HCT116 (cell line): ENCODE measurements at regions not wholly inside any gene's neighbourhood (a gene's known extent, or its start where the extent isn't known, plus 50 kb on each side); places are given as distances from the start of the nearest gene placed in this dataset.

Experiments
- ATAC-seq: fragments of 200-7000 bp; cut with Tn5 transposase; 2 replicates; pipeline ENCODE4 v1.9.1; 2020; ENCODE audit warnings: mild to moderate bottlenecking, moderate library complexity
- BruUV-seq: library from RNA; stranded (reverse); fragments of 400-500 nt; replicated peaks from 2 replicates; lab custom pipeline; 2021; lab: Mats Ljungman, UMichigan
- CTCF ChIA-PET: fragments of 300-600 bp; sonication (Branson Sonifier 250); formaldehyde crosslinking; loops from one replicate; lab custom pipeline; 2021; ENCODE audit warnings: antibody characterized with exemption; lab: Charles Lee
- POLR2A ChIA-PET: fragments of 300-600, 350-600 bp; sonication (Branson Sonifier 250); formaldehyde crosslinking; loops from one replicate; lab custom pipeline; 2021; ENCODE audit warnings: antibody characterized with exemption; lab: Charles Lee
- RAD21 ChIA-PET, 2 experiments: fragments of 300-600 bp; sonication (Branson Sonifier 250); formaldehyde crosslinking; loops; one replicate each; lab custom pipeline; 2023; ENCODE audit warnings: low total read pairs in 2 of 2; ENCODE audit not compliant: uncharacterized antibody in 2 of 2, unreplicated experiment in 2 of 2, low non-redundant PET in 1 of 2; lab: Charles Lee
- DNase-seq: peaks from one replicate; pipeline ENCODE4 v3.0.0-alpha.2; 2010; ENCODE audit warnings: low read depth, low spot score
- H2AFZ ChIP-seq: fragments of 200-600 bp; shearing (Covaris generic), sonication (generic); 2 replicates; pipeline ENCODE4 v1.6.1; 2017; ENCODE audit warnings: low read depth, mixed run types, mixed read lengths, antibody characterized with exemption, low read length; ENCODE audit not compliant: poor library complexity, severe bottlenecking
- H3K27ac ChIP-seq: 2 replicates; pipeline ENCODE4 v1.5.1; 2012; ENCODE audit warnings: low read depth, low read length
- H3K27me3 ChIP-seq: fragments of 200-600 bp; sonication (generic); 2 replicates; pipeline ENCODE4 v1.6.1; 2016; ENCODE audit warnings: mixed run types, low read length, mixed read lengths; ENCODE audit not compliant: insufficient read depth
- H3K36me3 ChIP-seq, 2 experiments: fragments of 200-500 bp in 1 of 2; fragments of 200-600 bp in 1 of 2; sonication (Bioruptor generic) in 1 of 2; sonication (generic) in 1 of 2; 2 replicates each; pipeline versions ENCODE4 v1.5.1 to v1.6.1; 2014 to 2016; ENCODE audit warnings: low read length in 2 of 2, inconsistent platforms in 1 of 2, mixed read lengths in 1 of 2, mixed run types in 1 of 2; ENCODE audit not compliant: insufficient read depth in 2 of 2, control insufficient read depth in 1 of 2
- H3K4me1 ChIP-seq, 2 experiments: fragments of 200-600 bp in 1 of 2; sonication (generic) in 1 of 2; 2 replicates each; pipeline versions ENCODE4 v1.5.1 to v1.6.1; 2012 to 2017; ENCODE audit warnings: low read length in 2 of 2, inconsistent platforms in 1 of 2, mild to moderate bottlenecking in 1 of 2, mixed read lengths in 1 of 2, mixed run types in 1 of 2, moderate library complexity in 1 of 2; ENCODE audit not compliant: insufficient read depth in 2 of 2, control insufficient read depth in 1 of 2
- H3K4me2 ChIP-seq: fragments of 200-600 bp; sonication (generic); 2 replicates; pipeline ENCODE4 v1.6.1; 2017; ENCODE audit warnings: mixed run types, low read length, mixed read lengths
- H3K4me3 ChIP-seq, 2 experiments: fragments of 200-600 bp in 1 of 2; sonication (generic) in 1 of 2; replicated peaks in 1 of 2; 2 replicates each; pipeline ENCODE4 v1.5.1; 2011 to 2016; ENCODE audit warnings: low read length in 2 of 2, control low read depth in 1 of 2, low read depth in 1 of 2, mild to moderate bottlenecking in 1 of 2, mixed read lengths in 1 of 2, mixed run types in 1 of 2
- H3K79me2 ChIP-seq: fragments of 200-600 bp; sonication (generic); 2 replicates; pipeline ENCODE4 v1.6.1; 2017; ENCODE audit warnings: mild to moderate bottlenecking, mixed run types, low read length, moderate library complexity, mixed read lengths; ENCODE audit not compliant: insufficient read depth
- H3K9ac ChIP-seq: fragments of 200-600 bp; sonication (generic); 2 replicates; pipeline ENCODE4 v1.6.1; 2016; ENCODE audit warnings: low read length, mixed read lengths
- H3K9me2 ChIP-seq: fragments of 200-600 bp; sonication (generic), shearing (Covaris generic); 2 replicates; pipeline ENCODE4 v1.6.1; 2017; ENCODE audit warnings: mixed run types, mild to moderate bottlenecking, moderate library complexity; ENCODE audit not compliant: insufficient read depth
- H3K9me3 ChIP-seq, 2 experiments: fragments of 200-500 bp in 1 of 2; fragments of 200-600 bp in 1 of 2; sonication (Bioruptor generic) in 1 of 2; sonication (generic) in 1 of 2; 2 replicates each; pipeline ENCODE4 v1.6.1; 2014 to 2017; ENCODE audit warnings: low read length in 2 of 2, mixed read lengths in 2 of 2, inconsistent platforms in 1 of 2, low read depth in 1 of 2, mild to moderate bottlenecking in 1 of 2, mixed run types in 1 of 2, moderate library complexity in 1 of 2; ENCODE audit not compliant: control insufficient read depth in 1 of 2, insufficient read depth in 1 of 2
- H4K20me1 ChIP-seq: fragments of 200-600 bp; sonication (generic), shearing (Covaris generic); 2 replicates; pipeline ENCODE4 v1.6.1; 2017; ENCODE audit warnings: mixed run types, mild to moderate bottlenecking, moderate library complexity; ENCODE audit not compliant: insufficient read depth
- CBX3 ChIP-seq: IDR thresholded peaks from 2 replicates; pipeline ENCODE4 v1.6.1; 2012; ENCODE audit warnings: low read depth
- CEBPB ChIP-seq: IDR thresholded peaks from 2 replicates; pipeline ENCODE4 v1.6.1; 2012; ENCODE audit warnings: low read depth
- CTCF ChIP-seq, 3 experiments: fragments of 200-600 bp in 1 of 3; sonication (generic) in 1 of 3; IDR thresholded peaks in 2 of 3; conservative IDR thresholded peaks in 1 of 3; 2 replicates each; pipeline ENCODE4 v1.5.1; 2012 to 2017; ENCODE audit warnings: low read depth in 2 of 3, low read length in 2 of 3, antibody characterized with exemption in 1 of 3, borderline replicate concordance in 1 of 3, control low read depth in 1 of 3, mild to moderate bottlenecking in 1 of 3, mixed read lengths in 1 of 3, mixed run types in 1 of 3, moderate library complexity in 1 of 3; ENCODE audit not compliant: insufficient read depth in 1 of 3
- EGR1 ChIP-seq: IDR thresholded peaks from 2 replicates; pipeline ENCODE4 v1.6.1; 2012; ENCODE audit warnings: low read depth
- ELF1 ChIP-seq: IDR thresholded peaks from 2 replicates; pipeline ENCODE4 v1.6.1; 2012; ENCODE audit warnings: low read depth, borderline replicate concordance
- EZH2 ChIP-seq: fragments of 200-600 bp; sonication (generic); IDR thresholded peaks from 2 replicates; pipeline ENCODE4 v1.6.1; 2017; ENCODE audit warnings: antibody characterized with exemption, mixed run types
- EZH2phosphoT487 ChIP-seq: fragments of 200-600 bp; IDR thresholded peaks from 2 replicates; pipeline ENCODE4 v1.6.1; 2018; ENCODE audit warnings: antibody characterized with exemption, borderline replicate concordance
- FOSL1 ChIP-seq: IDR thresholded peaks from 2 replicates; pipeline ENCODE4 v1.6.1; 2012; ENCODE audit warnings: low read depth
- JUND ChIP-seq: IDR thresholded peaks from 2 replicates; pipeline ENCODE4 v1.6.1; 2012
- POLR2A ChIP-seq: IDR thresholded peaks from 2 replicates; pipeline ENCODE4 v1.7.0; 2011; ENCODE audit warnings: borderline replicate concordance; ENCODE audit not compliant: insufficient read depth, insufficient read length; ENCODE audit errors: extremely low read depth
- POLR2AphosphoS5 ChIP-seq: IDR thresholded peaks from 2 replicates; pipeline ENCODE4 v1.6.1; 2011; ENCODE audit warnings: mild to moderate bottlenecking, low read depth, low read length, moderate library complexity
- RAD21 ChIP-seq: IDR thresholded peaks from 2 replicates; pipeline ENCODE4 v1.6.1; 2012; ENCODE audit warnings: low read depth, mild to moderate bottlenecking
- SP1 ChIP-seq: IDR thresholded peaks from 2 replicates; pipeline ENCODE4 v1.6.1; 2012; ENCODE audit warnings: low read depth
- SRF ChIP-seq: IDR thresholded peaks from 2 replicates; pipeline ENCODE4 v1.6.1; 2012; ENCODE audit warnings: low read depth
- YY1 ChIP-seq: IDR thresholded peaks from 2 replicates; pipeline ENCODE4 v1.6.1; 2011; ENCODE audit warnings: low read length, low read depth, moderate library complexity, mild to moderate bottlenecking; ENCODE audit not compliant: insufficient replicate concordance; ENCODE audit errors: extremely low read depth
- ZFX ChIP-seq: fragments of 450-650 bp; IDR thresholded peaks from 2 replicates; pipeline ENCODE4 v1.6.1; 2017
- ZNF274 ChIP-seq: fragments of 200-500 bp; sonication (Bioruptor generic); IDR thresholded peaks from 2 replicates; pipeline ENCODE4 v1.6.1; 2014; ENCODE audit warnings: mild to moderate bottlenecking, low read depth, low read length, inconsistent platforms
- intact Hi-C: fragments of 100-400 bp; cut with micrococcal nuclease; formaldehyde crosslinking; loops from 2 replicates; pipeline ENCODE4 v1.10.0; 2022
- TF ChIP-seq, protein P1 (sequence below): IDR thresholded peaks from 2 replicates; pipeline ENCODE4 v1.6.1; 2011; ENCODE audit warnings: mild to moderate bottlenecking, low read length, moderate library complexity; ENCODE audit not compliant: insufficient replicate concordance; ENCODE audit errors: extremely low read depth

GRCh38 chr20:51185277-51185676 is 162.4 kb upstream of the KCNG1 start (continued):
- TF ChIP-seq POLR2AphosphoS5: no peak
- no peak for TF ChIP-seq FOSL1
- TF ChIP-seq ELF1: no peak
- no peak for TF ChIP-seq CTCF (IDR thresholded peaks at IDR 0.05 in 2 of 3, conservative IDR thresholded peaks at IDR 0.05 in 1 of 3; ENCODE audit: borderline replicate concordance in 1 of 3, insufficient read depth in 1 of 3, low read depth in 2 of 3, low read length in 2 of 3)
- no peak for TF ChIP-seq JUND
- TF ChIP-seq POLR2A: no peak

- ChIA-PET CTCF (interaction anchor here (0.8 kb wide), 1 partner anchor 11 kb away, joined by 3 read pairs; no protein-coding TSS in a partner anchor), RAD21 (no interaction called here)
- no peak overlapping the region for H2AFZ ChIP-seq
Measured at GRCh38 chr20:51184289-51184688, 161.4 kb upstream of the KCNG1 start.

More at GRCh38 chr20:51184289-51184688, 161.4 kb upstream of the KCNG1 start:
- POLR2A ChIA-PET: interaction anchor here (0.6 kb wide), 1 partner anchor 45 kb away, joined by 3 read pairs; no protein-coding TSS in a partner anchor
- Histone ChIP-seq H4K20me1 (no peaks in the 10 kb centered on the region), H3K4me3 (no peak overlapping the region), H3K4me1 (no peaks in the 10 kb centered on the region), H3K4me2 (no peak overlapping the region), H3K27me3 (peaks cover 14% of the 10 kb centered on the region), H3K36me3 (no peaks in the 10 kb centered on the region), H3K9me2 (no peaks in the 10 kb centered on the region), H3K27ac (no peak overlapping the region), H3K9me3 (no peaks in the 10 kb centered on the region), H3K79me2 (no peaks in the 10 kb centered on the region), H3K9ac (no peak overlapping the region)
- ATAC-seq: no peak
- TF ChIP-seq ZFX (no peak), FOSL1 (no peak), EGR1 (no peak), JUND (no peak), YY1 (no peak), CBX3 (no peak), EZH2phosphoT487 (no peak), POLR2AphosphoS5 (no peak), CEBPB (no peak), ZNF274 (no peak), RAD21 (no peak), SP1 (no peak), SRF (no peak), EZH2 (no peak)
- TF ChIP-seq, protein P1, sequence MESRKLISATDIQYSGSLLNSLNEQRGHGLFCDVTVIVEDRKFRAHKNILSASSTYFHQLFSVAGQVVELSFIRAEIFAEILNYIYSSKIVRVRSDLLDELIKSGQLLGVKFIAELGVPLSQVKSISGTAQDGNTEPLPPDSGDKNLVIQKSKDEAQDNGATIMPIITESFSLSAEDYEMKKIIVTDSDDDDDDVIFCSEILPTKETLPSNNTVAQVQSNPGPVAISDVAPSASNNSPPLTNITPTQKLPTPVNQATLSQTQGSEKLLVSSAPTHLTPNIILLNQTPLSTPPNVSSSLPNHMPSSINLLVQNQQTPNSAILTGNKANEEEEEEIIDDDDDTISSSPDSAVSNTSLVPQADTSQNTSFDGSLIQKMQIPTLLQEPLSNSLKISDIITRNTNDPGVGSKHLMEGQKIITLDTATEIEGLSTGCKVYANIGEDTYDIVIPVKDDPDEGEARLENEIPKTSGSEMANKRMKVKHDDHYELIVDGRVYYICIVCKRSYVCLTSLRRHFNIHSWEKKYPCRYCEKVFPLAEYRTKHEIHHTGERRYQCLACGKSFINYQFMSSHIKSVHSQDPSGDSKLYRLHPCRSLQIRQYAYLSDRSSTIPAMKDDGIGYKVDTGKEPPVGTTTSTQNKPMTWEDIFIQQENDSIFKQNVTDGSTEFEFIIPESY: no peak
- intact Hi-C loops: no loop called here
- DNase-seq: no peak
- no TSS peak for BruUV-seq
